Mucosa of rectum (tissue), 2 donors: ENCODE measurements at regions not wholly inside any gene's neighbourhood (a gene's known extent, or its start where the extent isn't known, plus 50 kb on each side); places are given as distances from the start of the nearest gene placed in this dataset.

Source experiments
- H3K27ac ChIP-seq, 2 donors: one replicate each; pipeline ENCODE4 v1.7.0; 2013; ENCODE audit warnings: inconsistent platforms in 2 of 2, low read depth in 2 of 2, low read length in 2 of 2
- H3K27me3 ChIP-seq, 2 donors: one replicate each; pipeline ENCODE4 v1.7.0; 2013; ENCODE audit warnings: low read length in 2 of 2; ENCODE audit not compliant: control insufficient read depth in 2 of 2, insufficient read depth in 2 of 2
- H3K36me3 ChIP-seq, 2 donors: one replicate each; pipeline ENCODE4 v1.7.0; 2013; ENCODE audit warnings: low read length in 2 of 2; ENCODE audit not compliant: control insufficient read depth in 2 of 2, insufficient read depth in 2 of 2
- H3K4me1 ChIP-seq, 2 donors: one replicate each; pipeline ENCODE4 v1.7.0; 2013; ENCODE audit warnings: low read length in 2 of 2, mild to moderate bottlenecking in 1 of 2; ENCODE audit not compliant: control insufficient read depth in 2 of 2, insufficient read depth in 2 of 2
- H3K4me3 ChIP-seq, 2 donors: one replicate each; pipeline ENCODE4 v1.7.0; 2013; ENCODE audit warnings: low read length in 2 of 2
- H3K9ac ChIP-seq, 2 donors: one replicate each; pipeline ENCODE4 v1.7.0; 2013; ENCODE audit warnings: low read length in 2 of 2, low read depth in 1 of 2, mild to moderate bottlenecking in 1 of 2
- H3K9me3 ChIP-seq, 2 donors: one replicate each; pipeline ENCODE4 v1.7.0; 2013; ENCODE audit warnings: low read length in 2 of 2; ENCODE audit not compliant: control insufficient read depth in 2 of 2
- donor health status: healthy.
- donor health status: Normal muscosa, but diverticular disease.

DNA sequence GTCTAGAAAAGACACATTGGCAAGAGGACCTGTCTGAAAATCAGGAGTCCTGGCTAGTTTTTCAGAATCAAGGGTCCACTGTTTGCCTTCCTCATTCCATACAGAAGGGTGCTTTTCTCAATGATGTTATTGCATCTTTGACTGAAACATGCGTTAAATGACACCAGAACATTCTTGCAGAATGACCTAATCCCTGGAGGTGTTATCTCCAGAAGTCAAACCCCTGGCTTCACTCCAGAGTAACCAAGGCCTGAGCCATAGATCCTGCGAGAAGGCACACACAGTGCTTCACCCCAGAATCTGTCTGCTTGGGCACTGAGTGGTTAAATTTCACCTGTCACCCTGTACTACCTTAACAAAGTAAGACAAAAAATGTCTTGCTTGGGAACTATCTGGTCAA is 1055.2 kb upstream of the FANCL start:
- no peaks in the 10 kb centered on the region for H3K4me1 ChIP-seq
- no peaks in the 10 kb centered on the region for H3K36me3 ChIP-seq
- H3K4me3 ChIP-seq = no peak overlapping the region
- no peak overlapping the region for H3K27ac ChIP-seq
- H3K27me3 ChIP-seq = peaks cover 0 to 5% of the 10 kb centered on the region in 2 donors
- H3K9me3 ChIP-seq = no peaks in the 10 kb centered on the region
- H3K9ac ChIP-seq = no peak overlapping the region

- no peak overlapping the region for H3K9ac ChIP-seq
- peaks cover 0 to 5% of the 10 kb centered on the region in 2 donors for H3K27me3 ChIP-seq
- H3K4me1 ChIP-seq = no peaks in the 10 kb centered on the region
- no peak overlapping the region for H3K4me3 ChIP-seq
- no peaks in the 10 kb centered on the region for H3K9me3 ChIP-seq
- H3K36me3 ChIP-seq = no peaks in the 10 kb centered on the region
- no peak overlapping the region for H3K27ac ChIP-seq
Observed at GRCh38 chr2:59295524-59296162, 1054.5 kb upstream of the FANCL start.

DNA sequence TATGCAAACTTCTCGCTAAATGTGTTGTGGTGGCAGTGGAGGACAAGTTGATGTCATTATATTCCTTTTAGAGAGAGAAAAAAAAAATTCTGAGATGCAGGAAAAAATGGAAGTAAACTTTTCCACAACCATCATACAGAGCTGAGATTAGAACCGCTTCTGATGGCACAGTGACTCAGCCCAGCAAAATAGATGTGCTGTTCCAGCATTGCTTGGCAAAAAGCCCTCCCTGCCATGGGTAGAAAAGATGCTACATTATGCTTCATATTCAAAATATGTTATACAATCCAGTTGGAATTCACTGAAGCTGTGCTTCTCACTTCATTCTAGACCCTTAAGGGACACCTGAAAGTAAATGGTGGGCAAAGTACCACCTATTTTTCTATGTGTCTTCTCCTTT is 1047.6 kb upstream of the FANCL start:
- no peaks in the 10 kb centered on the region for H3K4me1 ChIP-seq
- no peak overlapping the region for H3K27ac ChIP-seq
- H3K9me3 ChIP-seq = no peaks in the 10 kb centered on the region
- no peaks in the 10 kb centered on the region for H3K36me3 ChIP-seq
- no peak overlapping the region for H3K4me3 ChIP-seq
- H3K9ac ChIP-seq = no peak overlapping the region
- H3K27me3 ChIP-seq = peaks cover 0 to 5% of the 10 kb centered on the region in 2 donors

DNA sequence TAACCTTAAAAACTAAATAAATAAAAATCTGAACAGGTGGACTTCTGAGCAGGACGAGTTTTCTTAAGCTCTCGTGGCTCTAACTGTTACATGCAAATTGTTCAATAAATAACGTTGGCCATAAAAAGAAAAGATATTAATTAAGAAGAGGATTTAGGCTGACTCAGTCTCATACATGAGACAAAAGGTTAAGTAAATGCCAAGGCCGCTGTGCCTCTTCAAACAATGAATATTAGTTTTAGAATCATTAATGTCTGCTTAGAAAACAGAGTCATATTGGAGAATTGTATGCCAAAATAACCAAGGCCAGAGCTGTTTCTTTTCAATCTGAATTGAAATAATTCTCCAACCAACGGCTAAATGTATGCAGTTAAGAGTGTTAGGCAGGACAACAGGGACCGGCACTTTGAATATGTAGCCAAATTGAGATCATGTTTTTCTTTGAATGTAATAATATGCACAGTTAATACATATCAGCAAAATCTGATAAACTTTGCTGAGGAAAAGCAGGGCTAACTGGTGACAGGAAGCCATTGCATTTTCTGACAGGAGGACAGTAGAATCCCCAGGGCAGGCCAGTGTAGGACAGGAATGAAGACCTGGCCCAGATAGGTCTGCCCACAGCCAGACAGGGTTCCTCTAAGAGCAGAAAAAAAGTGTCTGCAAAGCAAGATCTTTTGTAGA is 1041.4 kb upstream of the FANCL start:
- no peak overlapping the region for H3K4me3 ChIP-seq
- H3K27ac ChIP-seq = no peak overlapping the region
- H3K27me3 ChIP-seq = no peaks in the 10 kb centered on the region
- H3K9ac ChIP-seq = no peak overlapping the region
- no peaks in the 10 kb centered on the region for H3K36me3 ChIP-seq
- no peaks in the 10 kb centered on the region for H3K9me3 ChIP-seq
- no peaks in the 10 kb centered on the region for H3K4me1 ChIP-seq

DNA sequence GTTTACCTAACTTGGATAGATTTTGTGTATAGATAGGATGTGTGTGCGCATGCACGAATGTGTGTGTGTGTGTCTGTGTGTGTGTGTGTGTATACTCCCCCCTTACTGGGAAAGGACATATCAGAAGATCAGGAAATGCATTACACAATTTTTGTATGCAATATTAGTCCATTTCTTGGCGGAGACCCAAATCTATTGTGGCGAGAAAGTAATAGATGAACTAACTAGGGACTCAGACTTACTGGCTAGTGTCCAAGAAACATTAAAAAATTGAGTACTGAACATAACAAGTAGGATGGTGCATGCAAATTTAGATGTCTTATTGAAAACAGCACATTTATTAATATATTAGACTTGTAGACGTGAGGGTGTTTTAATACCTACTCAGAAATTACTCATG is 1036.5 kb upstream of the FANCL start:
- Histone ChIP-seq H3K4me3 (no peak overlapping the region), H3K36me3 (no peaks in the 10 kb centered on the region), H3K4me1 (no peaks in the 10 kb centered on the region), H3K27me3 (no peaks in the 10 kb centered on the region), H3K9ac (no peak overlapping the region), H3K9me3 (no peaks in the 10 kb centered on the region), H3K27ac (no peak overlapping the region)

- Histone ChIP-seq H3K4me3 (no peak overlapping the region), H3K27ac (no peak overlapping the region), H3K4me1 (no peaks in the 10 kb centered on the region), H3K9ac (no peak overlapping the region), H3K9me3 (no peaks in the 10 kb centered on the region), H3K27me3 (no peaks in the 10 kb centered on the region), H3K36me3 (no peaks in the 10 kb centered on the region)
Observed at GRCh38 chr2:59276917-59277316, 1035.8 kb upstream of the FANCL start.

DNA sequence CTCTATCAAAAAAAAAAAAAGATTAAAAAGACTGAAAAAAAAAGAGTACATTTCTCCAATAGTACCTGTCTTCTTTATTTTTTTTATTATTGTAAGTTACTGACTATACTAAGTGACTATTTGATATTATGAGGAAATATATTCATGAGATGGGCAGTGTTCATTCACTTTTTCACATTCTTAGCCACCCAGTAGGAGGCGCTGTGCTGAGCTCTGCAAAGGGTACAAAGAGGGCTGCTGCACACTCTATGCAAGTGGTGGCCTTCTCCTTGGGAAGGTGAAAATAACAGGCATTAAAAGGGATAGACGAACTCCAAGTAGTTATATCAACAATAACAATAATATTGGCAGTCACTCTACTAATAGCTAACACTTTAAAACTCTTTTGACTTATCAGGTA is 1034.9 kb upstream of the FANCL start:
- H3K4me1 ChIP-seq = no peaks in the 10 kb centered on the region
- no peak overlapping the region for H3K27ac ChIP-seq
- no peak overlapping the region for H3K4me3 ChIP-seq
- H3K27me3 ChIP-seq = no peaks in the 10 kb centered on the region
- H3K36me3 ChIP-seq = no peaks in the 10 kb centered on the region
- H3K9ac ChIP-seq = no peak overlapping the region
- H3K9me3 ChIP-seq = no peaks in the 10 kb centered on the region

GRCh38 chr2:59266453-59266852 is 1025.3 kb upstream of the FANCL start:
- Histone ChIP-seq H3K4me3 (no peak overlapping the region), H3K27ac (no peak overlapping the region), H3K36me3 (no peaks in the 10 kb centered on the region), H3K27me3 (no peaks in the 10 kb centered on the region), H3K9me3 (no peaks in the 10 kb centered on the region), H3K9ac (no peak overlapping the region), H3K4me1 (no peaks in the 10 kb centered on the region)

DNA sequence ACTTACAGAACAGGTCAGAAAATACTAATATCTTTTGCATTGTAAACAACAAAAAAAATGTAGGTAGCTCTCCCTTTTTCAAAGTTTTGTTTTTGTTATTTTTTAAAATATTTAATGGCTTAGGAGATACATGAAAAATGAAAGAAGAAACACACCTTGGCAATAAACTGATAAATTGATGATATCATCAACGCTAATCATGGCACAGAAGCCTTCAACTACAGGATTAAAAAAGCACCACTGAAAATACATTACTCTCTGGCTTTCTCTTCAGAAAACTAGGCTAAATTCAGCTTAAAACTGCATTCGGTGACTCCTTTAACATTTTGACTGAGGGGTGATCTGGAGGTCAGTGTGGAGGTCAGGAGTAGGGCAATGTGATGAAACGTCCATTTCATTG is 1018.8 kb upstream of the FANCL start:
- H3K36me3 ChIP-seq = no peaks in the 10 kb centered on the region
- H3K27ac ChIP-seq = no peak overlapping the region
- no peaks in the 10 kb centered on the region for H3K9me3 ChIP-seq
- no peak overlapping the region for H3K9ac ChIP-seq
- no peaks in the 10 kb centered on the region for H3K27me3 ChIP-seq
- no peaks in the 10 kb centered on the region for H3K4me1 ChIP-seq
- no peak overlapping the region for H3K4me3 ChIP-seq

- Histone ChIP-seq H3K27me3 (no peaks in the 10 kb centered on the region), H3K9me3 (no peaks in the 10 kb centered on the region), H3K27ac (no peak overlapping the region), H3K4me3 (no peak overlapping the region), H3K4me1 (no peaks in the 10 kb centered on the region), H3K9ac (no peak overlapping the region), H3K36me3 (no peaks in the 10 kb centered on the region)
Observed at GRCh38 chr2:59256290-59256689, 1015.2 kb upstream of the FANCL start.
